ELF-1 (cell line): ENCODE measurements at regions not wholly inside any gene's neighbourhood (a gene's known extent, or its start where the extent isn't known, plus 50 kb on each side); places are given as distances from the start of the nearest gene placed in this dataset.

Experiments used
- DNase-seq: peaks from one replicate; pipeline ENCODE4 v3.0.0-alpha.2; 2016; ENCODE audit warnings: low read depth, low spot score

- no peak for DNase-seq
Measured at GRCh38 chr13:84466461-84466860, 584.2 kb upstream of the SLITRK1 start.

DNA sequence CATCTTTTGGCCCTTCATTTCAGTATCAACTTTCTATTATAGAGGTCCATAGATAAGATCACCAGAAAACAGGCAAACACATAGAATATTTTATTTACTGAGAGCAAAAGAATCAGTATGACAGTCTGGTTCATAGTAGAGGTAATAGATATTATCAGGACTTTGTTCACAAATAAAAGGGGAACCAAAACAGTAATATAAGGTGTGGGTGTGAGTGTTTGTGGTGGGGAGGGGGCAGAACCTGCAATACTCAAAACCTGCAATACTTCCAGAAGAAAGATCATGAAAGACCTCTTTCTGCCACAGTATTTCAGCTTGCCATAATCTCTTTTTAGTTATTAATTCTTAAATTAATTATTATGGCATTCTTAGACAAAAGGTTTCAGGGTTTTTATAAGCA, 578.7 kb upstream of the SLITRK1 start:
- DNase-seq, result no peak

DNA sequence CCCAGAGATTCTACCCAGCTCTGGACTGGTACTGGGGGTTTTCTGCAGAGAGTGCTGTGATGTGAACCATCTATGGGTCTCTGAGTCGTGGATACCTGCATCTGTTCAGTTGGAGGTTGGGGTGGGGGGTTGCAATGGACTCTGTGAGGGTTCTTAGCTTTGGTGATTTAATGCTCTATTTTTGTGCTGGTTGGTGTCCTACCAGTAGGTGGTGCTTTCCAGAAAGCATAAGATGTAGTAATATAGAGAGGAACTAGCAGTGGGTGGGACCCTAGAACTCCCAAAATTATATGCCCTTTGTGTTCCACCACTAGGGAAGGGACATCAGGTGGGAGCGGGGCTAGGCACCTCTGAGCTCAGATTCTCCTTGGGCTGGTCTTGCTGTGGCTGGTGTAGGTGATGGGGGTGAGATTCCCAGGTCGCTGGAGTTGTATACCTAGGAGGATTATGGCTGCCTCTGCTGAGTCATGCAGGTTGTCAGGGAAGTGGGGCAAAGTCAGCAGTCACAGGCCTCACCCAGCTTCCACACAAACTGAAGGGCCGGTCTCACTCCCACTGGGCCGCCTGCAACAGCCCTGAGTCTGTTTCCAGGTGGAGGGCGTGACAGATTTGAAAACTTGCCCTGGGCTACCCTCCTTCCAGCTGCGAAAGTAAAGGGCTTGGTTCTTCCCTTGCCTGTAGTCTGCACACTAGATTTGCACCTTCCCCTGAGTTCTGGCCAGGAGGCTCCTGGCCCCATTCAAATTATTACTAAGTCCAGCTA, 573.0 kb upstream of the SLITRK1 start:
- DNase-seq, result peak; percentile 7

DNA sequence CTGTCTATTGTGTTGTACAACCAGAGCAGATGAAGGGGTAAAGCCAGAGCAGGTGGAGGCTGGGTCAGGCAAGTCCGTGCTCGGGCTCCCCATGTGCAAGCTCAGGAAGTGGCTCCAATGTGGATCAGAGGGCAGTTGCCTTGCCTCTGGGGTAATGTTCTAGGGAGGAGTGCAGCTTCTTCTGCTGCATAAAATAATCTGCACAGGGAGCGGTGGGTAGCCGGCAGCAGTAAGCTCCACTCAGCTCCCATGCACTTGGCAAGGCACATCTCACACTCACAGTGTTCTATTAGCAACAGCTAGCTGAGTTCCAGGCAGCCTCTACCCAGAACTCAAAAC, 565.3 kb upstream of the SLITRK1 start:
- DNase-seq, result no peak

GRCh38 chr13:84446972-84447639, 564.8 kb upstream of the SLITRK1 start:
- peak; percentile 49 for DNase-seq

DNA sequence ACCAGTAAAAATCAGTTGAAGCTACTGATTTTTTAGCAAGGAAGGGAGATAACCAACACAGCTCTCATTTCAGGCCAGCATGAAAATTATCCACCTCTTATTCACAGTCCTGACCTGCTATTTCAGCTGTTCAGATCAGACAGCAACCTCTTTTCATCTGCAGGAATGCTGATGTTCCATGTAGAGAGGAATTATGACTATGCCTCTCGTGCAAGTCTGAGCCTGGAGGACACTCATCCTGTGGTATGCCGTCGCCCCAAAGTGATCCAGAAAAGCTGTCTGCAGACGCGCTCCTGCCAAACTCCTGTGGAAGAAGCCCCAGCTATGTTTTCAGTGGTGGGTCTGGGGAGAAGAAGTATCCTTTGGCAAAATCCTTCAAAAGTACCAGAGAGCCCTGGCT, 563.5 kb upstream of the SLITRK1 start:
- no peak for DNase-seq

DNA sequence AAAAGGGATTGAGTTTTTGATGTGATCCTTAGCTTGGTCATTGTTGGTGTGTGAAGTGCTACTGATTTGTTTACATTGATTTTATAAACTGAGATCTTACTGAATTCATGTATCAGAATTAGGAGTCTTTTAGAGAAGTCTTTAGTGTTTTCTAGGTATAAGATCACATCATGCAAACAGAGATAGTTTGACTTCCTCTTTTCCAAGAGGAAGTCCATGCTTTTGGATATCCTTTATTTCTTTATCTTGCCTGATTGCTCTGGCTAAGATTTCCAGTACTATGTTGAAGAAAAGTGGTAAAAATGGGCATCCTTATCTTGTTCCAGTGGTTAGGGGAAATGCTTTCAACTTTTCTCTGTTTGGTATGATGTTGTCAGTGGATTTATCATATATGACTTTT, 561.2 kb upstream of the SLITRK1 start:
- no peak for DNase-seq

DNA sequence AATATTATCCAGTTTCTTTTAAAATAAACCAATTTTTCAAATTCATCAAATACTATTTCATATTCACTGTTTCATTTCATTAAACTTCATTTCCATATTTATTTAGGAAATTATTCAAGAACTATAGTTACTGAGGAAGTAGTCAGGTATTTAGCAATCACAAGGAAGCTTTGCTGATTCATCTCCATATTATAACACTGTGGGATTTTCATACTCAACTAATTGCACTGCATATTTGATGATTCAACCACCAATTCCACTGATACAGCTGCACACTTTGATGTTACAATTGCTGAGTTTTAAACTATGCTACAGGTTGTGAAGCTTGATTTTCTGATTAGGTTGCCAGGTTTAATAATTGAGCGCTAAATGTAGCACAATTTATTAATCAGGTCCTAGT, 556.8 kb upstream of the SLITRK1 start:
- no peak for DNase-seq

- DNase-seq, result no peak
Measured at GRCh38 chr13:84433024-84433423, 550.8 kb upstream of the SLITRK1 start.

DNA sequence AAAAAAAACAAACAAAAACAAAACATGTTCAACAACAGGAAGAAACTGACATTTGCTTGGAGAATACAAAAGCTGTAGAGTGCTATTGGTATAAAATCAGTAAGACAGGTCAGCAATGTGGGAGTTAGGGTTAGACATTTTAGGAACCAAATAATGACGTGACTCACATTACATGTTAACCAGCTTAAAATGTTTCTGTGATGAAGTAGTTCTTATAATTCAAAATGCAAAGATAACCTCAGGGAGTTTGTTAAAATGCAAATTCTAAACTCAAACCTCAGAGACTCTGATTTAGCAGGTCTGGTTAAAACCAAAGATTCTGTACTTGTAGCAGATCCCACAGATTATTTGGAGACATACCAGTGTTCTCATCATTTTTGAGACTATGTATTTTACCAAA, 549.4 kb upstream of the SLITRK1 start:
- no peak for DNase-seq

- no peak for DNase-seq
Measured at GRCh38 chr13:84430446-84430845, 548.2 kb upstream of the SLITRK1 start.

- DNase-seq, result no peak
Measured at GRCh38 chr13:84430015-84430414, 547.7 kb upstream of the SLITRK1 start.

DNA sequence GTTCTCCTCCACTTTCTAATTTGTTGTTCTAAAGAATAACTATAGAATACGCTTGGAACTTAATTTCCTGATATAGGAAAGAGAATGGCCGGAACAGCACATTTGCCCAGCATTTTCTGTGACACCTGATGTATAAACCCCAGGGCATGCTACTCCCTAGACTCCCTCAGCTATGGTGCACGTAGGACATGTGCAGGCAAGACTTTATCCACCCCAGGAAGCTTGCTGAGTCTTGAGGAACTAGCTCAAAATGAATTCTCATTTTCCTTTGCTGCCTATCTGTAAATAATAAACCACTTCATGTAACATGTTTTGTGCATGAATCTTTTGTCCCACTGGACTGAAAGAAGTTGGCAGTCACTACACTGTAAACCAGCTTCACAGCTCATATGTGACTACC, 535.8 kb upstream of the SLITRK1 start:
- DNase-seq, result no peak

- DNase-seq, result no peak
Measured at GRCh38 chr13:84417416-84417815, 535.1 kb upstream of the SLITRK1 start.

DNA sequence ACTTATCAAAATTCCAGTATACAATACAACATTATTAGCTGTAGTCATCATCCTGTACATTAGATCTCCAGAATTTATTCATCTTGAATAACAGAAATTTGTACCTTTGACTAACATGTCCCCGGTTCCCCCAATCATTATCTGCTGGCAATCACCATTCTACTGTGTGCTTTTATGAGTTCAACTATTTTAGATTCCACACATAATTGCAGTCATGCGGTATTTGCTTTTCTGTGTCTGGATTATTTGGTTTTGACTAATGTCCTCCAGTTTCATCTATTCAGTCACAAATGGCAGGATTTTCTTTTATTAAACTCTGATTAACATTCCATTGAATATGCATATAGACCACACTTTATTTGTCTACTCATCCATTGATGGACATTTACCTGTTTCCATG, 530.7 kb upstream of the SLITRK1 start:
- DNase-seq, result no peak

GRCh38 chr13:84405286-84405685, 523.0 kb upstream of the SLITRK1 start:
- DNase-seq, result no peak

DNA sequence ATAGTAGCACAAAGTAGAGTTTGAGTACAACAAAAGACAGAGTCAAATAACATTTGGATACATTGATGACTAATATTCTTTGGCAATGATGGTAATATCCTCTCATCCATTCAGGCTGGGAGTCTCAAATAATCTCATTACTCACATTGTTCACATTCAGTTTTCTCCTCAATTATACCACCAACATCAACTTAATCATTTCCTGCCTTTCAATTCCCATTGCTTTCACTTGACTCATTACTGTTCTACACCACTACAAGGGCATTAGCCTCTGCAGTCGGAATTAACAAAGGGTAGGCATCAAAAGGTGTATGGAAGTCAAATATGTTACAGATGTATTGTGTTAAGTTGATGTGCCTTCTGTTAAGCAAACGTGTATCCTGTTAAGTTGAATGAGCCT, 518.4 kb upstream of the SLITRK1 start:
- no peak for DNase-seq

GRCh38 chr13:84399320-84400085, 517.2 kb upstream of the SLITRK1 start:
- DNase-seq, result peak; percentile 5

DNA sequence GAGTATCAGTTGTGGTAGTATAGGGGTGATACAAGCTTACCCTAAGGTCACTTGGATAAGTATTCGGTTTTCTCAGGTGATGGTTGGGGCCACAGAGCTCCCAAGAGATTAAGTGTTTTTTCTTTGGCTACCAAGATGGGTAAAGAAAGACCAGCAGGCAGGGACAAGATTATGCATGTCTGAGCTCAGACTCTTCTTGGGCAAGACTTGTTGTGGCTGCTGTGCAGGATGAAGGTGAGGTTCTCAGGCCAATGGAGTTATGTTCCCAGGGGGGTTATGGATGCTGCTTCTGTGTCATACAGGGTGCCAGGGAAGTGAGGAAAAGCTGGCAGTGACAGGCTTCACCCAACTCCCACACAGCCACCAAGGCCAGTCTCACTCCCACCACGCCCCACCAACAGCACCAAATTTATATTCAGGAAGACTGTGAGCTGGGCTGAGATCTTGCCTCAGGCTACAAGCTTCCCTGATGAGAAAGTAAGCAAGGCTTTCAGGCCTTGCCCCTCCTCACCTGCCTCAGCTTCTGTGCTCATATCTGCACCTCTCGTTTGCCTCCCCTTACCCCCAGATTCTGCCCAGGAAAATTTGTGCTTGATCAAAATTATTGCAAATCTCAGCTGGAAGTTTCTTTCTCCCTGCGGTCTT, 511.8 kb upstream of the SLITRK1 start:
- DNase-seq, result peak; percentile 54

DNA sequence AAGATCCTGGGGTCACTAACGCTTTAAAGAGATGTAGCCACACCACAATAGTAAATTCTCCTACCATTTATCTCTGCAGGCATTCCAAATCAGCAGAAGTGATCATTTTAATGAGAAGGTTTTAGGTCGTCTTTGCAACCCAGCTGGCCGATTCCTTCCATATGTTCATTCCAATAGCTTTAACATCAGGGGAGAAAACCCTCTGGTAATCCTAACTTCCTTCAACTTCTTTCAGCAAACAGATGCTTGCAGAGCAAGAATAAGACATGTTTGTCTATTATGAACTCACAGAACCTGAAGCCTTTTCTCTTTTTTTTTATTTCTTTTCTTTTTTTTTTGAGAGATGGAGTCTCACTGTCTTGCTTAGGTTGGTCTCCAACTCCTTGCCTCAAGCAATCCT, 498.6 kb upstream of the SLITRK1 start:
- no peak for DNase-seq

GRCh38 chr13:84377106-84377505, 494.8 kb upstream of the SLITRK1 start:
- DNase-seq, result no peak

- DNase-seq, result no peak
Measured at GRCh38 chr13:84366506-84366905, 484.2 kb upstream of the SLITRK1 start.
